ENCODE measurements at regions not wholly inside any gene's neighbourhood (a gene's known extent, or its start where the extent isn't known, plus 50 kb on each side); places are given as distances from the start of the nearest gene placed in this dataset.
"Not testable (repeated sequence)": the region's sequence is repeated elsewhere in the genome, so short reads cannot be mapped to it uniquely, and the experiment has no call there.

DNA sequence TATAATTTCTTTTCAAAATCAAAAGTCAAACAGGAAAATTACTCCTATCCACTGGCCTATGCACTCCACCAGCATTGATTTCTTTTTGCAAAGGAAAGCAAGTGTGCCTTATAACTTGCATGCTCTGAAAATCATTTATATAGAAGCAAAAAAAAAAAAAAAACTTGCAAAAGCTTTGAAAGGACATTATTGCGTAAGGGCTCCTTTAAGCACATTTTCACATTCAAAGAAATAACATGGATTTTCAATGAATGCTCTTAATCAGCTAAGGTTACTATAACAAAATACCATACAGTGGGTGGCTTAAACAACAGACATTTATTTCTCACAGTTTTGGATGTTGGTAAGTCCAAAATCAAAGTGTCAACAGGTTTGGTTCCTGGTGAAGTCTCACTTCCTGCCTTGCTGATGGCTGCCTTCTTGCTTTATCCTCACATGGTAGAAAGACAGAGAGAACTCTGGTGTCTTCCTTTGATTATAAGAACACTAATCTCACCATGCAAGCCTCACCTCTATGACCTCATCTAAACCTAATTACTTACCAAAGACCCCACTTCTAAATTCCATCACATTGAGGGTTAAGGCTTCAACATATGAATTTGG, 755.2 kb upstream of the CDH10 start:
- no peak for DNase-seq (ENCODE audit: low read depth)

DNA sequence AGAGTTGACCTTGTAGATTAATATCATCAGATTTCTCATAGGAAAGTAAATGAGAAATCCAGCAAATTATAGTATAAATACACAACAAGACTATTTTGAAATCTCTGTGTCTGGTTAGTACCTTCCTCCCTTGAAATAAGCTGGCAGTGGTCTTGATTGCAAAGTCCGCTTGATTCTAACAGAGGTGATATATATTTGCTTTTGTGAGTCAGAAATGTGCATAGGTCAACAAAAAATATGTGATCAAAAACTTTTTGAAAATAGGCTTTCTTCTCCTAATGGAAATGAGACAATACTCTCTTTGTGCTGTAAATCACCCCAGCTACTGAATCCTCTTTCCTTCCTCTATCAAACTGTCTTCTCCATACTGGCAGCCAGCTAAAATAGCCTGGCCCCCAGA, 749.2 kb upstream of the CDH10 start:
- DNase-seq (ENCODE audit: low read depth): no peak

DNA sequence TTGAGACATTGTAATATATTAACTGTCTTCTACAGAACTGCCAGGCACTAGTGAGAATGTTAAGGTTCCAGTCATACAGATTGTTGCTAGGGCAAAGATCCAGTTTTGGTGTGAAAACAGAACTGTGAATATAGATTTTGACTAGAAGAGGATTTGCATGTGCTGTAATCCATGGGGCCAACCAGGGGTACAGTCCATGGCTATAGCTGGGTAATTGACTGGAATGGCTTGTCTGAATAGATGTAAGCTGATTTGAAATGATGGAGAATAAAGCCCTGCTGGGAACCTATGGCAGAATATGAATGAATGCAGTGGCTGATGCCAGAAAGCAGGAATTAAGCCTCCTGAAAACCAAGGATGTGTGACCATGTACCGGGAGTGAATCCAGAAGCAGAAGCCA, 748.5 kb upstream of the CDH10 start:
- DNase-seq (ENCODE audit: low read depth): no peak

DNA sequence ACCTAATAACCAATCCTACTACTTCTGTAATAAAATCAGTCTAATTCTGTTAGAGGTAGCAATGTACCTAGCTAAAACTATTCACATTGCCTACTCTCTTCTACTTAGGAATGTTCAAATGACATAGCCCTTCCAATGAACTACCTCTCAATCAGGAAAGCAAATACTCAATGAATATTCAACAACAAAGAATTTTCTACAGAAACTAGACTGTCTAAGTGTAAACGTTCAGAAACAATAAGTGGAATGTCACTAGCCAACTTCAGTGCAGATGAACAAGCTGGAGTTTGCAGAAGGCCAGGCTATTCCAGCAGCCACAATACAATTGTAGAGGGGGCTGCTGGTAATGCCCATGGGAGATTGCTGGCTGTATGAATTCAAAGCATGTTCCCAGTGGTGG, 743.2 kb upstream of the CDH10 start:
- DNase-seq (ENCODE audit: low read depth): no peak

DNA sequence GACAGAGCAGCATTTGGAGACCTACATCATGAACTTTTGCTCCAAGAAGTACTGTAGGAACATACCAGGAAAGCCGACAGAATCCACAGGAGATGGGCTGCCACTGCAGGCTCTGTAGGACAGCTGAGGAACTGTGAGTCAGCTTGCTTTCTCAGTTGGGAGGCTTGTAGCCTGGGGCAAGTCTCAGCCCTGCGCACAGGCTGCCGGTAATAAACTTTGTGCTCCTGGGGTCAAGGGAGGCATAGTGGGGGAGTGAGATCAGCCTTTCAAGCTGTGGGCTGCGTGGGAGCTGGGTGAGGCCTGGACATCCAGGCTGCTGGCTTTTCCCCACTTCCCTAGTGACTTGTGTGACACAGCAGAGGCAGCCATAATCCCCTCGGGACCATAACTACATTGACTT, 718.0 kb upstream of the CDH10 start:
- DNase-seq (ENCODE audit: low read depth): no peak

DNA sequence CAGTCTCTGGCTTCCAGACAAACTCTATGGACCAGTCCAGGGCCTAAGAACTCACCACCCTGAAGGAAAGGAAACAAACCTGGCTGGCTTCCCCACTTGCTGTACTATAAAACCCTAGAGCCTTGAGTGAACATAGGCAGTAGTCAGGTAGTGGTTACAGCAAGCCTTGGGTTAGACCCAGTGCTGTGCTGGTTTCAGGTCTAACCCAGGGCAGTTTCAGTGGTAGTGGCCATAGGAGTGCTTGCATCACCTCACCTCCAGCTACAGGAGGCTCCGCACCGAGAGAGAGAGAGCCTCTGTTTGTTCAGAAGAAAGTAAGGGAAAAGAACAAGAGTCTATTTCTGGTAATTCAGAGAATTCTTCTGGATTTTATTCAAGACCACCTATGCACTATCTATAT, 714.1 kb upstream of the CDH10 start:
- no peak for DNase-seq (ENCODE audit: low read depth)

DNA sequence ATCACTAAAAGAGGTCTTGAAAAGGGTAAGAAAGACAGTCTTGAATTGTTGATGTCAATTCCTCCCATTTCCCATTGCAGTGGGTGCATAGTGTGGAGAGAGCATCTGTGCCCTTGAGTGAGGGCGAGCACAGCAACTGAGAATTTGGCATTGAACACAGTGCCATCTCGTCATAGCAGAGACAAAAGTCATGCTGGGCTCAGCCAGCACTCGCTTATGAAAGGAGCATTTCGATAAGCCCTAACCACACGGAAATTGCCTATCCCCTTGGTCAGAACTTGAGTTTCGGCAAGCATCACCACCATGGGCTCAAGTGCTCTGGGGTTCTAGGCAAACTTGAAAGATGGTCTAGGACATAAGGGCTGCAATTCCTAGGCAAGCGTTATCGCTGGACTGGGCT, 712.8 kb upstream of the CDH10 start:
- no peak for DNase-seq (ENCODE audit: low read depth)

DNA sequence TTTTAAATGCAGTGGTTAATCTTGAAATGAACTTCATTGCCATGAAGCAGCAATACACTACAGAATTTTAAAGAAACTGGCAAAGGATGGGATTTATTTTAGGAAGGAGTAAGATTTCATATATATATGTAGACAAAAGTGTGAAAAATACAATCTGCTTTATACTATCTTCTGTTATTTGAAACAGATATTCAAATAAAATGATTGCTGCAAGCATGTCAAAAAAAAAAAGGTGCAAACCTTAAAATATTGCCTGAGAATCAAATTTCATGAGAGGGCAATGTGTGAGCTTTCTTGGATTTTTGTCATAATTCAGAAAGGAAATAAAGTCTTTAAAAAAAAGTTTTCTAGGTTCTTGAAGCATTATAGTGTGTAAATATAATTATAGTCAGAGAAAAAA, 705.0 kb upstream of the CDH10 start:
- no peak for DNase-seq (ENCODE audit: low read depth)

DNA sequence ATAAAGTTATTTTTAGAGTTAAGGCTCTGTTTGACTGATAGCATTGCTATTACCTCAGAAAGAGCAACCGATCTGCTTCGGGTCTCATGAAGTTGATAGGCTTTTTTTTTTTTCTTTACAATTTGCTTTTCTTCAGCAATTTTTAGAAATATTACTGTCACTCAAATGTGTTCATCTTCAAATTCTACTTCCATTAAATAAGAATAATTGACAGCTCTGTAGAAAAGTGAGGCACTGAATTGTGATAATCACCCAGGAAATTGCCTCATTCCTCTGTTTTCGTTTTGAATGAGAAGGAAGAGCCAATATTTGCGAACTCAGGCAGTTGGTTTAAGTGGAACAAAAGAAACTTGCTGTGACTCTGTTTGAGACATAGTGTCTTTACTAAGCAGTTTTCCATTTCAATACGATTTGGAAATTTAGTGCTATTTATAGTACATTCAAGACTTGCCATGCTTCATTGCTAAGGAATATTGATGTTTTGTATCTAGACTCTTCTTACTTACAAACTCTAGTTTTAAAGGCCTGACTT, 700.5 kb upstream of the CDH10 start:
- no peak for DNase-seq (ENCODE audit: low read depth)

DNA sequence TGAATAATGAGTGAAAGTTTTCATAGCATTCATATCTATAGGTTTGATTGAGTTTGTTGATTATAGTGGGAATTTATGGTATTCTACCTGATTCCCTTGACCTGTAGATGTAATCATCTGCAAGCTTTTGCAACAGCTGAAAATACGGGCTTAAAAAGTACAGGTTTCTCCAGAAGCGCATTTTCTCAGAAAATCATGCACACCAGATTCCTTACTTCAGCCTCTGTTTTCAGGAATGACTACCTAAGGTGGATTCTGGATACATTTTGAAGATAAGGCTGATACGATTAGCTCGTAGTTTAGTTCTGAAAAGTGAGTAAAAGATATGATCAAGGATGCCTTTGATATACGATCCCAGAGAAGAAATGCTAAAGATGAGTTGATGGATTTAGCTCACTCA, 694.8 kb upstream of the CDH10 start:
- DNase-seq (ENCODE audit: low read depth): no peak

DNA sequence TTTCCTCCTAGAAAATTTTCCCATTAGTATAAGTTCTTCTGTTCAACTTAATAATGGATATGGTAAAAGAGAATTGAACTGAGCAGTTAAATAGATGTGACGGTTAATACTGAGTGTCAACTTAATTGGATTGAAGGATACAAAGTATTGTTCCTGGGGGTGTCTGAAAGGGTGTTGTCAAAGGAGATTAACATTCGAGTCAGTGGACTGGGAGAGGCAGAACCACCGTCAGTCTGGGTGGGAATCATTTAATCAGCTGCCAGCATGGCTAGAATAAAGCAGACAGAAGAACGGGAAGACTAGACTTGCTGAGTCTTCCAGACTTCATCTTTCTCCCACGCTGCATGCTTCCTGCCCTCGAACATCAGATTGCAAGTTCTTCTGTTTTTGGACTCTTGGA, 689.6 kb upstream of the CDH10 start:
- no peak for DNase-seq (ENCODE audit: low read depth)

DNA sequence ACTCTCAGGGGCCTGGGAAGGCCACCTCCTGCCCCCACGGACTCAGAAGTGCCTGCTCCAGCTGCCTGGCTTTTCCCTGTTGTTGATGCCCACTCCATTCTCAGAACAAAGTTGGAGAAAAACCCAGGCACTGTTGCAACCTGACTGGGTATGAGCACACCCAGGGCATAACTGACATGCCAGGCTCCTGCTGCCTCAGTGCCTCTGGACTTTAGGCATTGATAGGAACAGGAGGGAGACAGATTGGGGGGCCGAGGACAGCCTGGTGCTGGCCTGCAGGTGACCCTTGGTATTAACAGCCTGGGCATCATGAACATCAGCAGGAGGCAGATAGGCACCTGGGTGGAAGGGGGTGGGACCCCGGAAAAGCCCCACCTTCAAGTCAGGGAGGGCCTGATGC, 685.9 kb upstream of the CDH10 start:
- DNase-seq (ENCODE audit: low read depth): no peak

DNA sequence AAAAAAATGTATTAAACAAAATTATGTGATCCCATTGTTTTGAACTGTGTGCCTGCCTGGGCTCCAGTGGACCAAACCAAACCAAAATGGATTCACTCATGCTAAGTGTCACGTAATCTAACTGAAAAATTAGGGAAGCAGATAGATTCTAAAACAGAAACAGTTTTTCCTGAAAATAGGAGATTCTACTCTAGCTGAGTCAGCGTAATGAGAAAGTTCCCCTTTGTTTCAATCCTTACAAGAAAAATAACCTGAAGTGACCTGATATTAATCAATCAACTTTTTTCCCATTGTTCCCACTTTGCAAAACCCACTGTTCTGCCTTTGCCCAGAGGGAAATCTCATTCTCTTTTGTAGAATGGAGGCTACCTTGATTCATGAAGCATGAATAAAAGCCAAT, 682.4 kb upstream of the CDH10 start:
- no peak for DNase-seq (ENCODE audit: low read depth)

DNA sequence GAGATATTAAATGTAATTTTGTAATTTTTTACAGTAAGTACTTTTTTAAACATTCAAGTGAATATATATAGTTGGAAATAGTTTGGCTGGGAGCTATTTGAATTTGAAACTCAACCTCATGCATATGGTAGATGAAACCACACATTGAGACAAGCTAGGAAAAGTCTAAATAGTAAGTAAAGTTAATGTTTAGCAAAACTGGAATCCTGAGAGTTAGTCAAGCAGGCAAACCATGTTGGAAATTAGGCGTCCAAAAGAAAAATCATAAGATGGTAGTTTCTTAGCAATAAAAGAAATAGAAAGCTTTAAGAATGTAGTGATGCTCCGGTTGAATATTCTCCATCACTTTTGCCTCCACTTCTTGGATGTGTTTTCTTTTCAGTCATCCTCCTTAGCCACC, 657.1 kb upstream of the CDH10 start:
- DNase-seq (ENCODE audit: low read depth): no peak

DNA sequence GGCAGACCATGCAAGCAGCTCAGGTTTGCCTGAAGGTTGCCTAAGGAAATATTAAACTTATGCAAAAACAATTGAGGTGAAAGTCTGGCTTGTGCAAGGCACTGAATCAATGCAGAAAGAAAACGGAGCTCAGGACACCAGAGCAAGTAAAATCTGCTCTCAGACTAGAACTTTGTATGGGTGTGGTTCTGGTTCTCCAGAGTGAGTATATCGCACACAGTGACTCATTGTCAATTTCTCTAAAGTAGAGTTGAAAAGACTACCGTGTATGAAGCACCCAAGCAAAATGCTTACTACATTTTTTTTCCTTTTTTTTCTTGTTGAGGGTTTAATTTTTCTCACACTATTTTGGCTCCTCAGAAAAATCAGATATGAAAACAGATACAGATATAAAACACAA, 650.3 kb upstream of the CDH10 start:
- no peak for DNase-seq (ENCODE audit: low read depth)

DNA sequence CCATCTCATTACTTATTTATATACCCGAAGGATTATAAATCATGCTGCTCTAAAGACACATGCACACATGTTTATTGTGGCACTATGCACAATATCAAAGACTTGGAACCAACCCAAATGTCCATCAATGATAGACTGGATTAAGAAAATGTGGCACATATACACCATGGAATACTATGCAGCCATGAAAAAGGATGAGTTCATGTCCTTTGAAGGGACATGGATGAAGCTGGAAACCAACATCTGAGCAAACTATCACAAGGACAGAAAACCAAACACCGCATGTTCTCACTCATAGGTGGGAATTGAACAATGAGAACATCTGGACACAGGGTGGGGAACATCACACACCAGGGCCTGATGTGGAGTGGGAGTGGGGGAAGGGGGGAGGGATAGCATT, 645.0 kb upstream of the CDH10 start:
- not testable (repeated sequence) for DNase-seq (ENCODE audit: low read depth)

DNA sequence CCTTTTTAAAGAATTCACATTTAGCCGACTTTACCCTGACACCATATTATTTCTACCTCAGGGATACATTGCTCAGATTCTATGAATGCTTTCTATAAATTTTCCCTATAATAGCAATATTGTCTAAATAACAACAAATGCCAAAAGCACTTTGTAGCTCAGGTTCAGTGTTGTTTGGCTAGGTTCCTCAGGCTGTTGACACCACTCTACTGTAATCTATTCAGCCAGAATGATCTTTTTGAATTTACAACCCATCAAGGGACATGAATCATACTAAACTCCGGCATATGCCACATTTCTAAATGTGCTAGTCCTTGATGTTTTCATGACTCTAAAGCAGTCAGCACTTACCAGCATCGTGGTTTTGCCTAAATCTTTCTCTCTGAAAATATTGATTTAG, 641.5 kb upstream of the CDH10 start:
- no peak for DNase-seq (ENCODE audit: low read depth)

DNA sequence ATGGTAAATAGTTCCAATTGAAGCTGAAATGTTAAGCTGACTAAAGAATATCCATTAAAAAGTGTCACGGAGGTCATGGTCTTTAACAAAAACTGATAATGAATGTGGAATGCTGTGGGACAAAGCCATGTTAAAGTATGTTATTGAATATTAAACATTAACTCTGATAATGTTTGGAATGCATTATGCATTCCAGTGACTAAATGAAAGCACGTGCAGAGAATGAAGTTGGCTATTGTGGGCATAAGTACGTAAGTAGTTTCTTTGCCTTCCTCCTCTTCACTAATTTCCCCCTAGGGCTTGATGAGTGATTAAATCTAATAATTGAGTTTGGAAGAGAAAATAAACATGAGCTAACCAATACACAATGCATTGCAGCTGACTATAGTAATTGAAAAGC, 640.4 kb upstream of the CDH10 start:
- DNase-seq (ENCODE audit: low read depth): no peak

DNA sequence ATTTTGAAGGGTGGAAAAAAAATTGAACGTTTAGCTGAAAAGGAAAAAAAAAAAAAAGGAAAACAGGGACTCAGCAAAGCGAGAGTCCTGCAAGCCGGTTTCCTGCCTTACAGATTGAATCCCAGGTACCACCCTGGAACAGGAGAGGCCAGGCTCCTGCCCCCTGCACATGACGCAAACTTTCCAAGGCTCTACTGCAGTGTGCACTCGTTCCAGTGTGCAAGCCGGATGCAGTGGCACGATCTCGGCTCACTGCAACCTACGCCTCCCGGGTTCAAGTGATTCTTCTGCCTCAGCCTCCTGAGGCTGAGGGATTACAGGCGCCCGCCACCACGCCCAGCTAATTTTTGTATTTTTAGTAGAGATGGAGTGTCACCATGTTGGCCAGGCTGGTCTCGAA, 618.7 kb upstream of the CDH10 start:
- not testable (repeated sequence) for DNase-seq (ENCODE audit: low read depth)

DNA sequence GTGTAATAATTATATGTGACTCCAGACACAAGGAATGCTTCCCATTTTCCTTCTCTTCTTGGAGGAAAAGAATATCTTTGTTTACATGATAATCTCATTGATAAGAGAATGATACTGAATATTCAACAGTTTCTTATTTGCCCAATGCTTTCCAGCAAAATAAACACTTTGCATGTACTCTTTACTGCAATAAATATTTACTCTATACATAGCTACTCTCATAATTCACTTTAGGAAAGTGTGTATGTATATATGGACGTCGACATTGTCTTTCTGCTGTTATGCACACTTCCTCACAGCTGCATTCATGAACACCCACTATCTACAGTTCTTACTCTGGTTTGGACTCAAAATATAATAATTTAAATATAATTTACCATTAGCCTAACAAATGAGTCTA, 617.4 kb upstream of the CDH10 start:
- DNase-seq (ENCODE audit: low read depth): no peak

DNA sequence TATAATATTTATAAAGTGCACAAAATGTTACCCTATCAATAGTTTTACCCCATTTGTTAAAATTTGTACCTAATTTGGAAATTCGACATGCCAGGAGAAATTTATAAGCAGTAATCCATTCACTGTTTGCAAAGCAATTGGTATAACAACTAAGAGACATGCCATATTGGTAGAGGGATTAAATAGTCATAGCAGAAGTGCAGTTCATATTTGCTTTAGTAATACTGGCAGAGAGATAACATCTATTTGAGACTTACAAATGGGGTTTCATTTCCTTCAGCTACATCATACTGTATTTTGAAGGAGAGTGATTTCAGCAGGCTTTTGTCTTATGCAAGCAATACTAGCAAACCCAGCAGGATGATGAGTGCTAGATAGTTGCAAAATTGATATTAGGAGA, 610.4 kb upstream of the CDH10 start:
- no peak for DNase-seq (ENCODE audit: low read depth)

DNA sequence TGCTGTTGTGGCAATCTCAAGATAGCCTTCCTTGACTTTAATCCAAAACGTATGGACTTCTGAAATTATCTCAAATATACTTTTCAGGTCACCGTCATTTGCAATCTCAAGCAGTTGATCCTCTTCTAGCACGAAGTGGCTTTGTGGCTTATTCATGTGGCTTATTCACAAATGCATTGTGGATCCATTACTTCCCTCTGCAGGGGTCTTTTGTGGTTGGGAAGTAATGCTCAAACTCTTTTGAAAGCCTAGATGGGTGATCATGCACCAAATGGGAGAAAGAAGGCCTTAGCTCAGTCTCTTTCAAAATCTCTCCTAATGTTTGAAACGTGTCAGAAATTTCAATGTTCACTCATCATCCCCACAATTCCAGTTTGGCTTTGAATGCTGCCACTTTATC, 597.2 kb upstream of the CDH10 start:
- DNase-seq (ENCODE audit: low read depth): no peak

DNA sequence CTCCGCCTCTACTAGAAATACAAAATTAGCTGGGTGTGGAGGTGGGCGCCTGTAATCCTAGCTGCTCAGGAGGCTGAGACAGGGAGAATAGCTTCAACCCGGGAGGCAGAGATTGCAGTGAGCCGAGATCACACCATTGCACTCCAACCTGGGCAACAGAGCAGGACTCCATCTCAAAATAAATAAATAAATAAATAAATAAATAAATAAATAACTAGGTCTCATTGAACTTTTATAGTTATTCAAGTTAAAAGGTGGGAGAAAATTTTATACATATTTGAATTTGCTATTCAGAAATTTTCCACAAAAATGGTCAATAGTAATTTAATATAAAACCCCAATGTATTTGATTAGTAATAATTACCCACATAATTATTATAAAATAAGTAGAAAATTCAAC, 593.9 kb upstream of the CDH10 start:
- DNase-seq (ENCODE audit: low read depth): not testable (repeated sequence)

DNA sequence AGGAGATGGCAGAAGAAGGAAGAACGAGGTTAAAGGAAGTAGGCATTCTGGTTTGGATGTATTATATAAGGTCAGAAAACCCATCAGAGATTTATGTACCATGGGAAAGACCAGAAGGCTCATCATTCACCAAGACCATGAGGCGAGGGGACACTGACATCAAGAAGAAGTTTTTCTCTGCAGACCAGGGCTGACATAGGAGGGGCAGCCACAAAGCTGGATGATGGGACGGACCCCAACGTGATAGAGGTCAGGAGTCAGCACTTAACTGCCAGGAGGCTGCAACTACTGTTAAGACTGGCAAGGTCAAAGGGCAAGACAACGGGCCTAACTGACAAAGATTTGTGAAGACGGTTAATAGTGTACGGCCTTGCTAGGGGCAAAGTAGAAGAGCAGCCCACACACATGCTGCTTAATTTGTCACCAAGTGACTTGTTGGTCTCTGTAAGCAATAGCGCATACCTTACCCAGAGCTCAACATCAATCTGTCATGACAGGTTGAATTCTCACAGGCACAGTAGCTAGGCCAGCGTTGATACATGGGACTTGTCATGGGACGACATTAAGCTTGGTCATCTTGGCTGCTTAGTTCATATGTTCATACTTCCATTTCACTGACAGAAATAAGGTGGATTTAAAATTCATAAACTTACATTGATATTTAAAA, 579.7 kb upstream of the CDH10 start:
- no peak for DNase-seq (ENCODE audit: low read depth)

Data from fibroblast of the conjunctiva (primary cell).